GM21717 (cell line): ENCODE measurements at regions not wholly inside any gene's neighbourhood (a gene's known extent, or its start where the extent isn't known, plus 50 kb on each side); places are given as distances from the start of the nearest gene placed in this dataset.

Source experiments
- ATAC-seq: cut with Tn5 transposase; IDR thresholded peaks from one replicate; pipeline ENCODE4 v1.9.1; 2021; ENCODE audit warnings: mild to moderate bottlenecking, moderate library complexity; ENCODE audit not compliant: unreplicated experiment

- no peak for ATAC-seq
Observed at GRCh38 chr2:155215037-155215707, 516.7 kb downstream of the KCNJ3 start.

DNA sequence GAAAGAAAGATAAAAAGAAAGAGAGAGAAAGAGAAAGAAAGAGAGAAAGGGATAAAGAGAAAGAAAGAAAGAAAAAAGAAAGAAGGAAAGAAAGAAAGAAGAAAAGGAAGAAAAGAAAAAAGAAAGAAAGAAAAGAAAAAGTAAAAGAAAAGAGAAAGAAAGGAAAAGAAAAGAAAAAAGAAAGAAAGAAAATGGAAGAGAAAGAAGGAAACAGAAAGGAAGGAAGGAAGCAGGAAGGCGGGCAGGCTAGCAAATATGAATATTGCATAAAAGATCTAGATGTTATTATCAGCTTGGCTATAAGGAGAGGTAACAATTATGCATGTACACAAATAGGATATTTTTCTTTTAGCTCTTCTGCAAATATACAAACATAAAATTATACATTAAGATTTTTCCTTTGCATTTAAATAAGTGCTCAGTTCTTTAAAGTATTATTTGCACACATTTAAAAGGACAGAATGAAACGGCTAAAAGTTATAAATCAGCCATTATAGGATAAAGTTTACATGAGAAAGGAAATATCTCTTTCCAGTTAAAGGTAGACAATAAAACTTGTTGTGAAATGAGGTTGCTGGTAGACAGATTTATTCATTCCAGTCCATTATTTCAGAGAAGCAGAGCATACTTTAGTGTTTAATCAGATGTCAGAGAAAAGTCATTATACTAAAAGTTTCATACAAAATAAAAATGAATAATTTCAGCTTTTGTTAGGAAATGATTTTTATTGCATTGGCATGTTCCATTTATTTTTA, 511.4 kb downstream of the KCNJ3 start:
- no peak for ATAC-seq

DNA sequence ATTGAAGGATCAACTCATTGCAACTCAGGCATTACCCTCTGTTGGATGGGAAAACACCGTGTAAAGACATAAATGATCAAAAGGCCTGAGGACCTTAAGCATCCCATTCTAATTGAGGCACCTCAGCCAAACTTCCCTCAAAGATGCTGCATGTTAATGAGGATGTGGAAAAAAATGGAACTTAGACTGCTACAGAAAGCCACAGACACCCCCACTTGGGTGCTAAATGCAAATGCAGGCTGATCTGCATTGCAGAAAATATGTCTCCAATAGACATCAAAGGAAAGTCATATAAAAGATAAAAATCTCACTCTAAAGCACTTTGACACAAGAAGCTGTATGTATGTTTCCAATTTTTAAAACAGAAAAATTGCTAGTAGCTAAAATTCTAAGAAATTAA, 504.7 kb downstream of the KCNJ3 start:
- no peak for ATAC-seq

DNA sequence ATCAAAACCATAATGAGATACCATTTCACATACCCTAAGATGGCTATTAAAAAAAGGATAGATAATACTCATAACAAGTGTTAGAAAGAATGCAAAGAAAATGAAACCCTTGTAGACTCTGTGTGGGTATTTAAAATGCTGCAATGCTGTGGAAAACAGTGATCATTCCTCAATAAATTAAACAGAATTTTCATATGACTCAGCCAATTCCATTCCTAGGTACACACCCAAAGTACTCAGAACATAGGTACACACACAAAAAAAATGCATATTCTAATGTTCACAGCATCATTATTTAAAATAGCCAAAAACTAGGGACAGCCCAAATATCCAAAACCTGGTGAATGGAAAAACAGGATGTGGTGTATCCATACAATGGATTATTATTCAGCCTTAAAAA, 502.3 kb downstream of the KCNJ3 start:
- ATAC-seq, result no peak

- no peak for ATAC-seq
Observed at GRCh38 chr2:155190342-155190741, 491.8 kb downstream of the KCNJ3 start.

- ATAC-seq, result no peak
Observed at GRCh38 chr2:155178921-155179320, 480.4 kb downstream of the KCNJ3 start.

DNA sequence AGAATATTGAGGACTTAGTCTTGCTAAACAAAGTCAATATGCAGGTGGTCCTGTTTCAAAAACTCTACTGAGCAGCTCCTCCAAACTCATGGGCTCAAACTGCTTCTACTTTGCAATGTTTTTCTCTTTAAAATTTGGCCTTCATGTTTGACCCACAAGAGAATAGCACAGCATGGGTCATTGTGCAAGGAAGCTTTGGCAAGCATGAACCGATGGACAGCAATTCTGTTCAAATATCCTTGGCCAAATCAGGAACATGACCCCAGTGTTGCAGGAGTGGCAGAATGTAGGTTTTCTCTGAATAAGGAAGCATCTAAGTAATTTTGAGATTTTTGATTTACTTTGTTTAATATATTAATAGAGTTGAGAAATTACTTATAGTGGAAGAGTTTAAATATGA, 477.9 kb downstream of the KCNJ3 start:
- no peak for ATAC-seq

GRCh38 chr2:155169317-155169716, 470.8 kb downstream of the KCNJ3 start:
- ATAC-seq, result no peak

DNA sequence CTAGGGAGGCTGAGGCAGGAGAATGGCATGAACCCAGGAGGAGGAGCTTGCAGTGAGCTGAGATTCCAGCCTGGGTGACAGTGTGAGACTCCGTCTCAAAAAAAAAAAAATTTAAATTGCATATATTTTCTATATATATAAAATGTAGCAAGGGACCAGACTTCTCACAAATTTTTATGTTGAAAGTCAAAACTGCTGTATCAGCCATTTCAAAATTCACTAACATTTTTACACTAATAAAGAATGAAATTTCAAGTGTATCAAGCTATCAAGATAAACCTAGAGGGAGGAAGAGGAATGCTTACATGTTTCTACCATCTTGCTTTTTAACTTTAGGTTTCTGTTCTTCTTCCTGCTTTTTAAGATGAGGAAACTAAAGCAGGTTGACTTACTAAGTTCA, 464.0 kb downstream of the KCNJ3 start:
- ATAC-seq, result no peak

GRCh38 chr2:155161314-155161713, 462.8 kb downstream of the KCNJ3 start:
- ATAC-seq, result no peak

DNA sequence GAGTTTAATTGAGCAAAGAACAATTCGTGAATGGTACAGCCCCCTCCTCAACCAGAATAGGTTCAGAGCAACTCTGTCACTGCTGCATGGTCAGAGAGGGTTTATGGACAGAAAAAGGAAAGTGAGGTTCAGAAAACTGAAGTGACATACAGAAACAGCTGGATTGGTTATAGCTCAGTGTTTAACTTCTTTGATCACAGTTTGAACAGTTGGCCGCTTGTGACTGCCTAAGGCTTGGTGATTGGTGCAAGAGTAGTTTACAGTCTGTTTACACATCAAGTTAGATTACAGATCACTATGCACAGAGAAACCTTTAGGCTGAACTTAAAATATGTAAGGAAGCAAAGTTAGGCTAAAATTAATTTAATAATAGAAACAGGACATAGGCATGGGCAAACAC, 459.2 kb downstream of the KCNJ3 start:
- ATAC-seq, result no peak

- no peak for ATAC-seq
Observed at GRCh38 chr2:155157065-155157464, 458.6 kb downstream of the KCNJ3 start.

GRCh38 chr2:155151945-155152344, 453.4 kb downstream of the KCNJ3 start:
- no peak for ATAC-seq

DNA sequence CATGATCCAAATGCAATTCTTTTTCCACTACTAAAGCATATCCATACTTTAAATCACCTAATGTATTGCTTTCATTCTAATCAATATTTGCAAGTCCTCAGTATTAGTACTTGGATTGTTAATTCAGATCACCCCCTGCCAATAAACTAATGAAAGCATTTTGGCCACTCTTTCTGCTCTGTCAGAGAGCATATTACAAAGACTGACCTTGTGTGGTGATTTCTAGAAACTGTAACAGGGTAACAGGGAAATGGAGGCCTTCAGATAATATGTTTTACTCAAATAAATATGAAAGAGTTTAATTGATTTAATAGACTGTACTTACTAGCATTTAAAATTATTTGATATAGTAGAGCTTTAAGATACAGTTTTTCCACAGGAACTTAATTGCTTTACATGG, 453.0 kb downstream of the KCNJ3 start:
- ATAC-seq, result no peak

DNA sequence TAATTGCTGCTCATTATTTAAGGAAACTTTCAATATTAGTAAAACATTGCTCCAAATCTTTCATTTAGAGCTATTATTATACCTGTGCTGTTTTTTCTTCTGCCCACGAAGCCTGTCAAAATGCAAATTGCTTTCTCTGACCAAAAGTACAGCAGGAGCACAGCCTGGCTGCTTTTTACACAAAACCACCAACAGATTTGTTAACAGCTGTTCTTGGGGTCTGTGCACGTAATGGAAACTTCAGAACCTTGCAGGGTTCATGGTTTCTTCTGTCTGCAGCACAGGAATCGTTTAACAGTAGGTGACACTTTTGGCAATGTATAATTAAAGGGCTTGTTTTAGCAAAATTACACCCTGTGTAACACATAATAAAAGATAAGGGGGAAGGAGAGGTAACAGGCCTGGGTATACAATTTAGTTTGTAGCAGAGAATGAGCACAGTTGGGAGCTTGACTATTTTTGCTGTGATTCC, 447.3 kb downstream of the KCNJ3 start:
- ATAC-seq, result peak; percentile 98

GRCh38 chr2:155141418-155141817, 442.9 kb downstream of the KCNJ3 start:
- ATAC-seq, result peak; percentile 42

DNA sequence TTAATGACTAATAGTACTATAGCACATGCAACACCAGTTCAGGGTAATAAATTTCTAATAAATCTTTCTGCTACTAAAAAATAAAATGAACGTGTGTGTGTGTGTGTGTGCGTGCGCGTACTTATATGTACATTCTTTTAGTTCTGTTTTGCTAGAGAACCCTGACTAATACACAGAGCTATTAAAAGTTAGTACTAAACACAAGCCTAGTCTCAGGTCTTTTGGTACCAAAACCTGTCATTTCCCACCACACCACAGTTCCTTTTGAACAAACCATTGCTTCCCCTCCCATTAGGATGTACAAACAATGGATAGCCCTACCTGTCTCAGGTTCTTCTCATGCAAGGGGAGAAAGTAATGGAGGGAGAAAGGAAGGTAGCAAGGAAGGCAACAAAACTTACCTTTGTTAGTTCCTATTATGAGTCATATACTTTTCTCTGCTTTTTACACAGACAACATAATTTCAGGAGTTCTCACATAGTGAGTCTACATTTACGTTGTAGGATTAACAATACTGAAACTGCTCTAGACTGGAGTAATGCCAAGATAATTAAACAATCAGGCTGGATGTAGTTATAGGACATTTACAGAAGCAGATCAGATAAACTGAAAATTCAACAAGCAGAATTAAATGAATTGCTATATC, 427.2 kb downstream of the KCNJ3 start:
- no peak for ATAC-seq

- no peak for ATAC-seq
Observed at GRCh38 chr2:155115846-155116245, 417.4 kb downstream of the KCNJ3 start.

DNA sequence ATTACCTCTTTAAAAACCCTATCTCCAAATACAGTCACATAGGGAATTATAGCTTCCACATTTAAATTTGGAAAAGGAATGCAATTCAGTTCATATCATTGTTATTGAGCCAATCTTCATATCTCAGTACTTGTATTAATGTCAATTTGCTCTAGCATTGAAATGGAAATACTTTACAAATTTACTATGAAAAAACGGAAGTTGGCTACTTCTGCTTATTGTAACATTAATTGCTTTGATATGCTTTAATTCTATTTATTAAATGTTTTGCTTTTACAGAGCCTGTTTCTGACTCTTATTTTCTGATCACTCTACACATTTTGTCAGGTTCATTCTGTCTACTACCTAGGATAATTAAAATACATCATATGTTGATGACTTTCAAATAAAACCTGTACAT, 412.6 kb downstream of the KCNJ3 start:
- no peak for ATAC-seq

DNA sequence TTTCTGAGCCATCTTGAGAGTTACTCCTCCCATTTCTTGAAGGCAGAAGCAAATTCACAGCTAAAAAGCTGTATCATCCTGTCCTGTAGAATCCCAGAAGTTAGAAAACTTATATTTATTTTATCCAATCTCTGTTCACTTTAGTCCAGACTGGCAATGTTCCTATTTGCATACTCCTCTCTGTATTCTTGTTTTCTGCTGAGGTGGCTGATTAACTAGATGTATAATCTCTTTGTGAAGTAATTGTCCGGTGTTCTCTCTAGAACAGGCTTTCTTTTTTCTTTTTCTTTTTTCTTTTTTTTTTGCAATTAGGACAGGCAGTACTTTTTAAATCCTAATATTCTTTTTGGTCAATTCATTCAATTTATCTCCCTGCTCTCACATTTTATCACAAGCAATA, 411.0 kb downstream of the KCNJ3 start:
- no peak for ATAC-seq

GRCh38 chr2:155100261-155100660, 401.8 kb downstream of the KCNJ3 start:
- no peak for ATAC-seq

DNA sequence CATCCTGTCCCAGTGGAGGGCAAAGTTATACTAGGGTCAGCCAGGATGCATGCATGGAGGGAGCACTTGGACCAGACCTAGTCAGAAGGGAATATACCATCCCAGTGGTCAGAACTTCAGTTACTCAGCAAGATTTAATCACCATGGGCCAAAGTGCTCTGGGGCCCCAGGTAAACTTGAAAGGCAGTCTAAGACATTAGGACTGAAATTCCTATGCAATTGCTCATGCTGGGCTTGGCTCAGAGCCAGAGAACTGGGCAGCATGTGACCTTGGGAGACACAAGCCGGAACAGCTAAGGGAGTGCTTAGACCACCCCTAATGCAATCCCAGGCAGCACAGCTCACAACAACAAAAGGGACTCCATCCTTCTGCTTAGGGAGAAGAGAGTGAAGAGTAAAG, 401.3 kb downstream of the KCNJ3 start:
- no peak for ATAC-seq
